ENCODE measurements at regions not wholly inside any gene's neighbourhood (a gene's known extent, or its start where the extent isn't known, plus 50 kb on each side); places are given as distances from the start of the nearest gene placed in this dataset.

- CTCF ChIA-PET = no interaction called here
- Mint-ChIP-seq H3K4me3 (no peak overlapping the region), H3K4me1 (peaks cover 3% of the 10 kb centered on the region; the same call in 1 of the 2 replicates), H3K36me3 (peaks cover 10% of the 10 kb centered on the region), H3K9me3 (peaks cover 17% of the 10 kb centered on the region), H3K27me3 (ENCODE audit: low read depth) (peaks cover 3% of the 10 kb centered on the region; the same call in 1 of the 2 replicates), H3K27ac (no peak overlapping the region)
- POLR2A ChIA-PET = no interaction called here
- DNase-seq (ENCODE audit: low spot score) = no peak
- ATAC-seq = no peak
- TF ChIP-seq ZNF263 (CRISPR knock-in tag; IDR thresholded peaks at IDR 0.05; ENCODE audit: low read depth) = no peak
- TF ChIP-seq E2F5 (CRISPR knock-in tag; IDR thresholded peaks at IDR 0.05) = no peak
- TF ChIP-seq ETV6 (CRISPR knock-in tag; IDR thresholded peaks at IDR 0.05) = no peak
These were observed 299.5 kb upstream of the TGFBR2 start for GRCh38 chr3:30306896-30307295.

- ChIA-PET CTCF (no interaction called here), POLR2A (no interaction called here)
- peaks cover 17% of the 10 kb centered on the region for H3K9me3 Mint-ChIP-seq
- DNase-seq (ENCODE audit: low spot score) = no peak
- ATAC-seq = no peak
- H3K27ac Mint-ChIP-seq = no peak overlapping the region
- H3K36me3 Mint-ChIP-seq = peaks cover 10% of the 10 kb centered on the region
- H3K4me1 Mint-ChIP-seq = peaks cover 3% of the 10 kb centered on the region; the same call in 1 of the 2 replicates
- H3K4me3 Mint-ChIP-seq = no peak overlapping the region
- H3K27me3 Mint-ChIP-seq (ENCODE audit: low read depth) = peaks cover 3% of the 10 kb centered on the region; the same call in 1 of the 2 replicates
- TF ChIP-seq MXD4 (CRISPR knock-in tag; IDR thresholded peaks at IDR 0.05; ENCODE audit: borderline replicate concordance) (no peak), ZBTB43 (CRISPR knock-in tag; IDR thresholded peaks at IDR 0.05) (no peak), TCF7 (CRISPR knock-in tag; IDR thresholded peaks at IDR 0.05; ENCODE audit: low read depth) (no peak), JAZF1 (CRISPR knock-in tag; IDR thresholded peaks at IDR 0.05) (no peak), ZNF232 (CRISPR knock-in tag; IDR thresholded peaks at IDR 0.05) (no peak), TEAD4 (CRISPR knock-in tag; IDR thresholded peaks at IDR 0.05) (no peak), ZNF512 (CRISPR knock-in tag; IDR thresholded peaks at IDR 0.05; ENCODE audit: borderline replicate concordance) (no peak), ZNF532 (CRISPR knock-in tag; IDR thresholded peaks at IDR 0.05; ENCODE audit: borderline replicate concordance) (no peak), NFYB (CRISPR knock-in tag; conservative IDR thresholded peaks at IDR 0.05; ENCODE audit: low read depth) (no peak), FOXK1 (CRISPR knock-in tag; IDR thresholded peaks at IDR 0.05) (no peak), NFE2L1 (CRISPR knock-in tag; IDR thresholded peaks at IDR 0.05) (no peak), ZSCAN18 (CRISPR knock-in tag; IDR thresholded peaks at IDR 0.05) (no peak), ZNF396 (CRISPR knock-in tag; IDR thresholded peaks at IDR 0.05; ENCODE audit: borderline replicate concordance) (no peak), ZNF263 (CRISPR knock-in tag; IDR thresholded peaks at IDR 0.05; ENCODE audit: low read depth) (no peak), CREB1 (CRISPR knock-in tag; IDR thresholded peaks at IDR 0.05) (no peak), USF1 (CRISPR knock-in tag; IDR thresholded peaks at IDR 0.05) (no peak), E2F5 (CRISPR knock-in tag; IDR thresholded peaks at IDR 0.05) (no peak), AFF4 (CRISPR knock-in tag; IDR thresholded peaks at IDR 0.05; ENCODE audit: borderline replicate concordance) (no peak)
These were observed 298.9 kb upstream of the TGFBR2 start for GRCh38 chr3:30307372-30307950.
